Islet of Langerhans (tissue), 1 donor: ENCODE measurements at regions not wholly inside any gene's neighbourhood (a gene's known extent, or its start where the extent isn't known, plus 50 kb on each side); places are given as distances from the start of the nearest gene placed in this dataset.
"Not testable (repeated sequence)": the region's sequence is repeated elsewhere in the genome, so short reads cannot be mapped to it uniquely, and the experiment has no call there.

Source experiments
- FAIRE-seq: peaks from one replicate; lab custom pipeline; 2011; peaks lifted over from hg19 to GRCh38; lab: Jason Lieb, UNC

- no peak for FAIRE-seq
These were observed 143.8 kb upstream of the PCLO start for GRCh38 chr7:83306502-83306901.

- FAIRE-seq: no peak
These were observed 142.3 kb upstream of the PCLO start for GRCh38 chr7:83305027-83305426.

- FAIRE-seq: no peak
These were observed 138.7 kb upstream of the PCLO start for GRCh38 chr7:83301416-83301815.

- peak; percentile 80 for FAIRE-seq
These were observed 127.5 kb upstream of the PCLO start for GRCh38 chr7:83290211-83290610.

- FAIRE-seq: no peak
These were observed 126.8 kb upstream of the PCLO start for GRCh38 chr7:83289419-83289993.

GRCh38 chr7:83280671-83281070, 118.0 kb upstream of the PCLO start:
- no peak for FAIRE-seq

GRCh38 chr7:83276250-83276649, 113.6 kb upstream of the PCLO start:
- FAIRE-seq: peak; percentile 53

GRCh38 chr7:83273699-83274098, 111.0 kb upstream of the PCLO start:
- FAIRE-seq: no peak

GRCh38 chr7:83271212-83272099, 108.8 kb upstream of the PCLO start:
- FAIRE-seq: peak; percentile 36

GRCh38 chr7:83270407-83270806, 107.7 kb upstream of the PCLO start:
- no peak for FAIRE-seq

GRCh38 chr7:83267141-83267631, 104.5 kb upstream of the PCLO start:
- no peak for FAIRE-seq

- FAIRE-seq: not testable (repeated sequence)
These were observed 100.9 kb upstream of the PCLO start for GRCh38 chr7:83263442-83264034.

GRCh38 chr7:83259064-83259463, 96.4 kb upstream of the PCLO start:
- FAIRE-seq: no peak

- FAIRE-seq: no peak
These were observed 85.3 kb upstream of the PCLO start for GRCh38 chr7:83248000-83248399.

- not testable (repeated sequence) for FAIRE-seq
These were observed 56.5 kb upstream of the PCLO start for GRCh38 chr7:83219231-83219630.

GRCh38 chr7:83212883-83213282, 50.2 kb upstream of the PCLO start:
- FAIRE-seq: no peak
